ENCODE measurements at regions not wholly inside any gene's neighbourhood (a gene's known extent, or its start where the extent isn't known, plus 50 kb on each side); places are given as distances from the start of the nearest gene placed in this dataset.

DNA sequence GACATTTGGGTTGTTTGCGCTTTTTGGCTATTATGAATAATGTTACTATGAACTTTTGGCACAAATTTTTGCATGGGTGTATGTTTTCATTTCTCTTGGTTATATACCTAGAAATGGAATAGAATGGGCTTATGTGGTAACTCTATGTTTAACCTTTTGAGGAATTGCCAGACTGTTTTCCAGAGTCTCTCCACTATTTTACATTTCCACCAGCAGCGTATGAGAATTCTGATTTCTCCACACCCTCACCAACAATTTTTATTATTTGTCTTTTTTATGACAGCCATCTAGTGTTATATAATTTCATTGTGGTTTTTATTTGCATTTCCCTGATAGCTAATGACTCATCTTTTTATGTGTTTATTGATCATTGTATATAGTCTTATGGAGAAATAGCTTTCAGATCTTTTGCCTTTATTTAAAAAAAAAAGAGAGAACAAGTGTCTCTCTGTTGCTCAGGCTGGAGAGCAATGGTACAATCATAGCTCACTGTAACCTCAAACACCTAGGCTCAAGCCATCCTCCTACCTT is 247.2 kb downstream of the OPA1 start:
- H3K9me3 ChIP-seq (ENCODE audit: control insufficient read depth, low read depth, low read length): no peaks in the 10 kb centered on the region
- H2AFZ ChIP-seq (ENCODE audit: control insufficient read depth, low read length): no peak overlapping the region
- no peaks in the 10 kb centered on the region for H3K79me2 ChIP-seq (ENCODE audit: control insufficient read depth, insufficient read depth, low read length)
- H3K9me1 ChIP-seq (ENCODE audit: control insufficient read depth, extremely low read depth, insufficient read depth, low read length): no peaks in the 10 kb centered on the region
- no peak for FAIRE-seq
- no peaks in the 10 kb centered on the region for H3K27me3 ChIP-seq (ENCODE audit: control insufficient read depth, extremely low read depth, insufficient read depth, low read length)
- dilution Hi-C loops (cut with MboI; ENCODE audit: extremely low pct_ligation_motif_present, low sequenced_read_pairs): no loop called here
- no peak overlapping the region for H3K27ac ChIP-seq (ENCODE audit: control insufficient read depth, insufficient read depth, low read length)
- no peak overlapping the region for H3K4me2 ChIP-seq (ENCODE audit: control insufficient read depth, extremely low read depth, insufficient read depth, low read depth, low read length)
- DNase-seq (ENCODE audit: low read depth, low spot score): no peak
- H3K9ac ChIP-seq (ENCODE audit: control insufficient read depth, extremely low read depth, insufficient read depth, low read length): no peak overlapping the region
- H3K4me1 ChIP-seq (ENCODE audit: control insufficient read depth, extremely low read depth, insufficient read depth, low read length): peaks cover 27% of the 10 kb centered on the region
- TF ChIP-seq, protein P1, sequence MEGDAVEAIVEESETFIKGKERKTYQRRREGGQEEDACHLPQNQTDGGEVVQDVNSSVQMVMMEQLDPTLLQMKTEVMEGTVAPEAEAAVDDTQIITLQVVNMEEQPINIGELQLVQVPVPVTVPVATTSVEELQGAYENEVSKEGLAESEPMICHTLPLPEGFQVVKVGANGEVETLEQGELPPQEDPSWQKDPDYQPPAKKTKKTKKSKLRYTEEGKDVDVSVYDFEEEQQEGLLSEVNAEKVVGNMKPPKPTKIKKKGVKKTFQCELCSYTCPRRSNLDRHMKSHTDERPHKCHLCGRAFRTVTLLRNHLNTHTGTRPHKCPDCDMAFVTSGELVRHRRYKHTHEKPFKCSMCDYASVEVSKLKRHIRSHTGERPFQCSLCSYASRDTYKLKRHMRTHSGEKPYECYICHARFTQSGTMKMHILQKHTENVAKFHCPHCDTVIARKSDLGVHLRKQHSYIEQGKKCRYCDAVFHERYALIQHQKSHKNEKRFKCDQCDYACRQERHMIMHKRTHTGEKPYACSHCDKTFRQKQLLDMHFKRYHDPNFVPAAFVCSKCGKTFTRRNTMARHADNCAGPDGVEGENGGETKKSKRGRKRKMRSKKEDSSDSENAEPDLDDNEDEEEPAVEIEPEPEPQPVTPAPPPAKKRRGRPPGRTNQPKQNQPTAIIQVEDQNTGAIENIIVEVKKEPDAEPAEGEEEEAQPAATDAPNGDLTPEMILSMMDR (optimal IDR thresholded peaks at IDR 0.05 in 1 of 3, IDR thresholded peaks at IDR 0.05 in 1 of 3, conservative IDR thresholded peaks at IDR 0.05 in 1 of 3; ENCODE audit: extremely low read depth in 1 of 3, insufficient read depth in 2 of 3, low read length in 3 of 3): no peak
- no peak for TF ChIP-seq EZH2 (IDR thresholded peaks at IDR 0.05; ENCODE audit: low read length)
- no peaks in the 10 kb centered on the region for H3K36me3 ChIP-seq (ENCODE audit: control insufficient read depth in 2 of 2, extremely low read depth in 1 of 2, insufficient read depth in 2 of 2, low read length in 2 of 2)
- no peak overlapping the region for H3K4me3 ChIP-seq (ENCODE audit: control insufficient read depth in 2 of 3, extremely low read depth in 1 of 3, insufficient read depth in 2 of 3, low read depth in 1 of 3, low read length in 3 of 3)
- H4K20me1 ChIP-seq (ENCODE audit: control insufficient read depth, extremely low read depth, insufficient read depth, low read length): no peaks in the 10 kb centered on the region

- Histone ChIP-seq H3K4me3 (ENCODE audit: control insufficient read depth in 2 of 3, extremely low read depth in 1 of 3, insufficient read depth in 2 of 3, low read depth in 1 of 3, low read length in 3 of 3) (no peak overlapping the region), H4K20me1 (ENCODE audit: control insufficient read depth, extremely low read depth, insufficient read depth, low read length) (no peaks in the 10 kb centered on the region), H3K27ac (ENCODE audit: control insufficient read depth, insufficient read depth, low read length) (no peak overlapping the region), H3K9ac (ENCODE audit: control insufficient read depth, extremely low read depth, insufficient read depth, low read length) (no peak overlapping the region), H3K9me3 (ENCODE audit: control insufficient read depth, low read depth, low read length) (no peaks in the 10 kb centered on the region), H3K4me2 (ENCODE audit: control insufficient read depth, extremely low read depth, insufficient read depth, low read depth, low read length) (no peak overlapping the region), H3K79me2 (ENCODE audit: control insufficient read depth, insufficient read depth, low read length) (no peaks in the 10 kb centered on the region), H3K9me1 (ENCODE audit: control insufficient read depth, extremely low read depth, insufficient read depth, low read length) (no peaks in the 10 kb centered on the region), H2AFZ (ENCODE audit: control insufficient read depth, low read length) (no peak overlapping the region), H3K4me1 (ENCODE audit: control insufficient read depth, extremely low read depth, insufficient read depth, low read length) (peaks cover 25% of the 10 kb centered on the region), H3K27me3 (ENCODE audit: control insufficient read depth, extremely low read depth, insufficient read depth, low read length) (no peaks in the 10 kb centered on the region), H3K36me3 (ENCODE audit: control insufficient read depth in 2 of 2, extremely low read depth in 1 of 2, insufficient read depth in 2 of 2, low read length in 2 of 2) (no peaks in the 10 kb centered on the region)
- dilution Hi-C loops (cut with MboI; ENCODE audit: extremely low pct_ligation_motif_present, low sequenced_read_pairs): no loop called here
- FAIRE-seq (no peak), DNase-seq (ENCODE audit: low read depth, low spot score) (no peak)
- no peak for TF ChIP-seq EZH2 (IDR thresholded peaks at IDR 0.05; ENCODE audit: low read length)
- TF ChIP-seq, protein P1 (optimal IDR thresholded peaks at IDR 0.05 in 1 of 3, IDR thresholded peaks at IDR 0.05 in 1 of 3, conservative IDR thresholded peaks at IDR 0.05 in 1 of 3; ENCODE audit: extremely low read depth in 1 of 3, insufficient read depth in 2 of 3, low read length in 3 of 3): no peak
Measured at GRCh38 chr3:193841581-193841980, 248.6 kb downstream of the OPA1 start.

Data from keratinocyte (primary cell).